DND-41 (cell line): ENCODE measurements at regions not wholly inside any gene's neighbourhood (a gene's known extent, or its start where the extent isn't known, plus 50 kb on each side); places are given as distances from the start of the nearest gene placed in this dataset.

Experiments
- CTCF ChIP-seq: IDR thresholded peaks from 2 replicates; pipeline ENCODE4 v1.5.1; 2012; ENCODE audit warnings: borderline replicate concordance, low read length, moderate library complexity, mild to moderate bottlenecking; ENCODE audit not compliant: poor library complexity, severe bottlenecking; ENCODE audit errors: extremely low read depth
- EZH2 ChIP-seq: IDR thresholded peaks from 3 replicates; pipeline ENCODE4 v1.6.1; 2012; ENCODE audit warnings: borderline replicate concordance, low read depth, mild to moderate bottlenecking, moderate library complexity, low read length, inconsistent platforms; ENCODE audit not compliant: severe bottlenecking

- TF ChIP-seq CTCF (no peak), EZH2 (no peak)
These were observed 141.7 kb upstream of the ATP5MC3 start for GRCh38 chr2:175323162-175323561.
